ENCODE measurements at regions not wholly inside any gene's neighbourhood (a gene's known extent, or its start where the extent isn't known, plus 50 kb on each side); places are given as distances from the start of the nearest gene placed in this dataset.

- no peaks in the 10 kb centered on the region for H3K27me3 ChIP-seq (ENCODE audit: control insufficient read depth, insufficient read depth, low read length)
- no peaks in the 10 kb centered on the region for H3K36me3 ChIP-seq (ENCODE audit: control insufficient read depth, insufficient read depth, low read length)
- FAIRE-seq (peak; percentile 36), DNase-seq (ENCODE audit: low read depth) (no peak)
- TF ChIP-seq CTCF (IDR thresholded peaks at IDR 0.05; ENCODE audit: insufficient read depth, low read length, severe bottlenecking) = no peak
- H3K4me3 ChIP-seq (ENCODE audit: low read depth, low read length) = no peak overlapping the region
Measured at GRCh38 chrX:69282893-69283690, 117.8 kb upstream of the PJA1 start.

- DNase-seq (ENCODE audit: low read depth) (no peak), FAIRE-seq (no peak)
- H3K36me3 ChIP-seq (ENCODE audit: control insufficient read depth, insufficient read depth, low read length) = no peaks in the 10 kb centered on the region
- no peaks in the 10 kb centered on the region for H3K27me3 ChIP-seq (ENCODE audit: control insufficient read depth, insufficient read depth, low read length)
- no peak for TF ChIP-seq CTCF (IDR thresholded peaks at IDR 0.05; ENCODE audit: insufficient read depth, low read length, severe bottlenecking)
- H3K4me3 ChIP-seq (ENCODE audit: low read depth, low read length) = no peak overlapping the region
Measured at GRCh38 chrX:69280933-69281332, 115.7 kb upstream of the PJA1 start.

- TF ChIP-seq CTCF (IDR thresholded peaks at IDR 0.05; ENCODE audit: insufficient read depth, low read length, severe bottlenecking) = no peak
Measured at GRCh38 chrX:69279234-69279633, 114.0 kb upstream of the PJA1 start.

GRCh38 chrX:69278031-69278687 is 112.9 kb upstream of the PJA1 start:
- Histone ChIP-seq H3K4me3 (ENCODE audit: low read depth, low read length) (no peak overlapping the region), H3K27me3 (ENCODE audit: control insufficient read depth, insufficient read depth, low read length) (no peaks in the 10 kb centered on the region), H3K36me3 (ENCODE audit: control insufficient read depth, insufficient read depth, low read length) (no peaks in the 10 kb centered on the region)
- FAIRE-seq = no peak
- no peak for TF ChIP-seq CTCF (IDR thresholded peaks at IDR 0.05; ENCODE audit: insufficient read depth, low read length, severe bottlenecking)
- no peak for DNase-seq (ENCODE audit: low read depth)

More at GRCh38 chrX:69279234-69279633, 114.0 kb upstream of the PJA1 start:
- Histone ChIP-seq H3K4me3 (ENCODE audit: low read depth, low read length) (no peak overlapping the region), H3K27me3 (ENCODE audit: control insufficient read depth, insufficient read depth, low read length) (no peaks in the 10 kb centered on the region), H3K36me3 (ENCODE audit: control insufficient read depth, insufficient read depth, low read length) (no peaks in the 10 kb centered on the region)
- no peak for DNase-seq (ENCODE audit: low read depth)
- FAIRE-seq = no peak

- no peak for TF ChIP-seq CTCF (IDR thresholded peaks at IDR 0.05; ENCODE audit: insufficient read depth, low read length, severe bottlenecking)
- Histone ChIP-seq H3K36me3 (ENCODE audit: control insufficient read depth, insufficient read depth, low read length) (no peaks in the 10 kb centered on the region), H3K27me3 (ENCODE audit: control insufficient read depth, insufficient read depth, low read length) (no peaks in the 10 kb centered on the region), H3K4me3 (ENCODE audit: low read depth, low read length) (no peak overlapping the region)
- peak; percentile 18 for FAIRE-seq
- no peak for DNase-seq (ENCODE audit: low read depth)
Measured at GRCh38 chrX:69277369-69277990, 112.2 kb upstream of the PJA1 start.
